CD4-positive, alpha-beta T cell treated with Interferon gamma for 1 hour (primary cell): ENCODE measurements at regions not wholly inside any gene's neighbourhood (a gene's known extent, or its start where the extent isn't known, plus 50 kb on each side); places are given as distances from the start of the nearest gene placed in this dataset.

Experiments used
- DNase-seq: peaks from one replicate; pipeline ENCODE4 v3.0.0-alpha.2; 2020

- DNase-seq, result no peak
These were observed 205.9 kb downstream of the IKZF2 start for GRCh38 chr2:212945526-212945925.

- DNase-seq, result no peak
These were observed 208.1 kb downstream of the IKZF2 start for GRCh38 chr2:212943351-212943750.

- no peak for DNase-seq
These were observed 210.1 kb downstream of the IKZF2 start for GRCh38 chr2:212941361-212941760.

GRCh38 chr2:212940816-212941215 lies 210.6 kb downstream of the IKZF2 start:
- DNase-seq, result no peak

GRCh38 chr2:212939777-212940531 lies 211.5 kb downstream of the IKZF2 start:
- no peak for DNase-seq

- no peak for DNase-seq
These were observed 213.1 kb downstream of the IKZF2 start for GRCh38 chr2:212938144-212938793.

GRCh38 chr2:212936572-212936971 lies 214.8 kb downstream of the IKZF2 start:
- DNase-seq, result no peak

GRCh38 chr2:212935752-212936151 lies 215.7 kb downstream of the IKZF2 start:
- DNase-seq, result no peak

GRCh38 chr2:212931271-212931670 lies 220.1 kb downstream of the IKZF2 start:
- DNase-seq, result no peak

- no peak for DNase-seq
These were observed 220.7 kb downstream of the IKZF2 start for GRCh38 chr2:212930556-212931260.

GRCh38 chr2:212929971-212930370 lies 221.4 kb downstream of the IKZF2 start:
- DNase-seq, result no peak

GRCh38 chr2:212929116-212929515 lies 222.3 kb downstream of the IKZF2 start:
- no peak for DNase-seq

GRCh38 chr2:212928681-212929080 lies 222.7 kb downstream of the IKZF2 start:
- no peak for DNase-seq

- no peak for DNase-seq
These were observed 224.5 kb downstream of the IKZF2 start for GRCh38 chr2:212926940-212927339.

- DNase-seq, result no peak
These were observed 228.0 kb downstream of the IKZF2 start for GRCh38 chr2:212923393-212923792.

- no peak for DNase-seq
These were observed 228.7 kb downstream of the IKZF2 start for GRCh38 chr2:212922701-212923100.

GRCh38 chr2:212921711-212922110 lies 229.7 kb downstream of the IKZF2 start:
- DNase-seq, result no peak

GRCh38 chr2:212921061-212921460 lies 230.4 kb downstream of the IKZF2 start:
- no peak for DNase-seq

- no peak for DNase-seq
These were observed 232.2 kb downstream of the IKZF2 start for GRCh38 chr2:212919238-212919637.

GRCh38 chr2:212918336-212918735 lies 233.1 kb downstream of the IKZF2 start:
- no peak for DNase-seq

GRCh38 chr2:212915121-212915782 lies 236.2 kb downstream of the IKZF2 start:
- DNase-seq, result no peak

GRCh38 chr2:212914392-212914791 lies 237.0 kb downstream of the IKZF2 start:
- DNase-seq, result no peak

- DNase-seq, result no peak
These were observed 237.6 kb downstream of the IKZF2 start for GRCh38 chr2:212913640-212914306.
